ENCODE measurements at regions not wholly inside any gene's neighbourhood (a gene's known extent, or its start where the extent isn't known, plus 50 kb on each side); places are given as distances from the start of the nearest gene placed in this dataset.

GRCh38 chr4:180486342-180486741 lies 1756.9 kb upstream of the TENM3 start:
- Histone ChIP-seq H3K36me3 (ENCODE audit: insufficient read depth, low read length) (no peaks in the 10 kb centered on the region), H3K27ac (ENCODE audit: low read depth, low read length) (no peak overlapping the region), H3K4me3 (ENCODE audit: insufficient read depth, low read depth, low read length) (no peak overlapping the region), H2AFZ (ENCODE audit: low read depth, low read length) (no peak overlapping the region), H3K4me2 (ENCODE audit: low read length) (no peak overlapping the region), H3K9ac (ENCODE audit: low read length) (no peak overlapping the region), H3K27me3 (ENCODE audit: insufficient read depth, low read length) (no peaks in the 10 kb centered on the region), H3K4me1 (ENCODE audit: insufficient read depth, low read length) (no peaks in the 10 kb centered on the region), H3K79me2 (ENCODE audit: insufficient read depth, low read length) (no peaks in the 10 kb centered on the region), H4K20me1 (ENCODE audit: insufficient read depth, low read length) (no peaks in the 10 kb centered on the region), H3K9me3 (ENCODE audit: insufficient read depth, low read depth, low read length) (no peaks in the 10 kb centered on the region)
- peaks cover 4% of the 10 kb centered on the region for H3K4me1 Mint-ChIP-seq (ENCODE audit: low read depth, unreplicated experiment)
- H3K9me3 Mint-ChIP-seq (ENCODE audit: unreplicated experiment), result no peaks in the 10 kb centered on the region
- no peak for TF ChIP-seq EZH2 (IDR thresholded peaks at IDR 0.05; ENCODE audit: insufficient read depth, low read length)
- TF ChIP-seq, protein P1, sequence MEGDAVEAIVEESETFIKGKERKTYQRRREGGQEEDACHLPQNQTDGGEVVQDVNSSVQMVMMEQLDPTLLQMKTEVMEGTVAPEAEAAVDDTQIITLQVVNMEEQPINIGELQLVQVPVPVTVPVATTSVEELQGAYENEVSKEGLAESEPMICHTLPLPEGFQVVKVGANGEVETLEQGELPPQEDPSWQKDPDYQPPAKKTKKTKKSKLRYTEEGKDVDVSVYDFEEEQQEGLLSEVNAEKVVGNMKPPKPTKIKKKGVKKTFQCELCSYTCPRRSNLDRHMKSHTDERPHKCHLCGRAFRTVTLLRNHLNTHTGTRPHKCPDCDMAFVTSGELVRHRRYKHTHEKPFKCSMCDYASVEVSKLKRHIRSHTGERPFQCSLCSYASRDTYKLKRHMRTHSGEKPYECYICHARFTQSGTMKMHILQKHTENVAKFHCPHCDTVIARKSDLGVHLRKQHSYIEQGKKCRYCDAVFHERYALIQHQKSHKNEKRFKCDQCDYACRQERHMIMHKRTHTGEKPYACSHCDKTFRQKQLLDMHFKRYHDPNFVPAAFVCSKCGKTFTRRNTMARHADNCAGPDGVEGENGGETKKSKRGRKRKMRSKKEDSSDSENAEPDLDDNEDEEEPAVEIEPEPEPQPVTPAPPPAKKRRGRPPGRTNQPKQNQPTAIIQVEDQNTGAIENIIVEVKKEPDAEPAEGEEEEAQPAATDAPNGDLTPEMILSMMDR (IDR thresholded peaks at IDR 0.05; ENCODE audit: insufficient read depth, low read depth, low read length), result no peak
- no peak overlapping the region for H3K4me3 Mint-ChIP-seq (ENCODE audit: unreplicated experiment)
- H3K27me3 Mint-ChIP-seq (ENCODE audit: low read depth, unreplicated experiment), result no peaks in the 10 kb centered on the region
- no peak overlapping the region for H3K27ac Mint-ChIP-seq (ENCODE audit: unreplicated experiment)
- no peak for FAIRE-seq
- no peak for DNase-seq (ENCODE audit: low read depth)
- H3K36me3 Mint-ChIP-seq (ENCODE audit: low read depth, unreplicated experiment), result no peaks in the 10 kb centered on the region

DNA sequence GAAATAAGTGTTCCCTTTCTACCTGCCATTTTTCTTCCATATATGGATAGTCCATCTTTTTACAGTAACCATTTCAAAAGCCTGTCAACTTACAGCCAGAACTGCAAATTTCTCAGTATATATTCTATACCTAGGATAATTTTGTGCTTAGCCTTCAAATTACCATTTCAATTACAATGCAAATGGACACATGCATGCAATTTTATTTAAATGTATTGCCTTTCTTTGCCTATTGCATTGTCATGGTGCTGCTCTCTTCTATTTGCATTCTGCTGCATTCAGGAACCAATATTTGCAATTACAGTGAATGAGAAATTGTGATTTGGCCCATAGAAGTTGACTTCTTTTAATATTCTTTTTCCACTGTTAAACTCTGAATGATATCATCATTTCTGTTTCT lies 1753.4 kb upstream of the TENM3 start:
- H3K9me3 Mint-ChIP-seq (ENCODE audit: unreplicated experiment), result no peaks in the 10 kb centered on the region
- Histone ChIP-seq H3K9ac (ENCODE audit: low read length) (no peak overlapping the region), H4K20me1 (ENCODE audit: insufficient read depth, low read length) (no peaks in the 10 kb centered on the region), H3K79me2 (ENCODE audit: insufficient read depth, low read length) (no peaks in the 10 kb centered on the region), H3K27me3 (ENCODE audit: insufficient read depth, low read length) (no peaks in the 10 kb centered on the region), H2AFZ (ENCODE audit: low read depth, low read length) (no peak overlapping the region), H3K4me3 (ENCODE audit: insufficient read depth, low read depth, low read length) (no peak overlapping the region), H3K27ac (ENCODE audit: low read depth, low read length) (no peak overlapping the region), H3K36me3 (ENCODE audit: insufficient read depth, low read length) (no peaks in the 10 kb centered on the region), H3K4me2 (ENCODE audit: low read length) (no peak overlapping the region), H3K4me1 (ENCODE audit: insufficient read depth, low read length) (no peaks in the 10 kb centered on the region), H3K9me3 (ENCODE audit: insufficient read depth, low read depth, low read length) (no peaks in the 10 kb centered on the region)
- FAIRE-seq (no peak), DNase-seq (ENCODE audit: low read depth) (no peak)
- H3K27ac Mint-ChIP-seq (ENCODE audit: unreplicated experiment), result no peak overlapping the region
- H3K27me3 Mint-ChIP-seq (ENCODE audit: low read depth, unreplicated experiment), result no peaks in the 10 kb centered on the region
- H3K4me3 Mint-ChIP-seq (ENCODE audit: unreplicated experiment), result no peak overlapping the region
- peaks cover 5% of the 10 kb centered on the region for H3K4me1 Mint-ChIP-seq (ENCODE audit: low read depth, unreplicated experiment)
- H3K36me3 Mint-ChIP-seq (ENCODE audit: low read depth, unreplicated experiment), result no peaks in the 10 kb centered on the region
- no peak for TF ChIP-seq EZH2 (IDR thresholded peaks at IDR 0.05; ENCODE audit: insufficient read depth, low read length)
- TF ChIP-seq, protein P1 (IDR thresholded peaks at IDR 0.05; ENCODE audit: insufficient read depth, low read depth, low read length), result no peak

DNA sequence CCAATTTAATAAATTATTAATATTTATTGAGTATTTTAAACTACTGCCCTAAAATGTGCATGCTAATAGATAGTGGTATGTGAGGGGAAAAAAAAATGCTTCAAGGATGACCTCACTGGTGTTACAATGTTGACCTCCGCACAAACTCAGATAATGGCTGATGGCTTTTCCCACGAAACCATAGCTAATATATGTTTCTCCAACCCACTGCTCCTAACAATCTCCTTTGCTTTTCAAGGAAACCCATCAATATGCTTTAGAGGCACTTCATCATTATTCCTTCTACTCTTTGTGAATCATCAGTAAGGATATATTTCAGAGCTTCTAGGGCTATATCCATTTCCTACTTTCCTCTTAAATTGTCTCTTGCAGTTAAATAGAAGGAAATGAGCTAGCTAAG lies 1752.0 kb upstream of the TENM3 start:
- Histone ChIP-seq H3K36me3 (ENCODE audit: insufficient read depth, low read length) (no peaks in the 10 kb centered on the region), H3K4me2 (ENCODE audit: low read length) (no peak overlapping the region), H3K27me3 (ENCODE audit: insufficient read depth, low read length) (no peaks in the 10 kb centered on the region), H2AFZ (ENCODE audit: low read depth, low read length) (no peak overlapping the region), H3K79me2 (ENCODE audit: insufficient read depth, low read length) (no peaks in the 10 kb centered on the region), H3K9ac (ENCODE audit: low read length) (no peak overlapping the region), H4K20me1 (ENCODE audit: insufficient read depth, low read length) (no peaks in the 10 kb centered on the region), H3K9me3 (ENCODE audit: insufficient read depth, low read depth, low read length) (no peaks in the 10 kb centered on the region), H3K4me1 (ENCODE audit: insufficient read depth, low read length) (no peaks in the 10 kb centered on the region), H3K4me3 (ENCODE audit: insufficient read depth, low read depth, low read length) (no peak overlapping the region), H3K27ac (ENCODE audit: low read depth, low read length) (no peak overlapping the region)
- no peak overlapping the region for H3K4me3 Mint-ChIP-seq (ENCODE audit: unreplicated experiment)
- TF ChIP-seq, protein P1 (IDR thresholded peaks at IDR 0.05; ENCODE audit: insufficient read depth, low read depth, low read length), result no peak
- no peak for TF ChIP-seq EZH2 (IDR thresholded peaks at IDR 0.05; ENCODE audit: insufficient read depth, low read length)
- H3K4me1 Mint-ChIP-seq (ENCODE audit: low read depth, unreplicated experiment), result peaks cover 5% of the 10 kb centered on the region
- peak overlapping the region; percentile 83 for H3K27ac Mint-ChIP-seq (ENCODE audit: unreplicated experiment)
- H3K9me3 Mint-ChIP-seq (ENCODE audit: unreplicated experiment), result no peaks in the 10 kb centered on the region
- H3K27me3 Mint-ChIP-seq (ENCODE audit: low read depth, unreplicated experiment), result no peaks in the 10 kb centered on the region
- DNase-seq (ENCODE audit: low read depth) (no peak), FAIRE-seq (no peak)
- no peaks in the 10 kb centered on the region for H3K36me3 Mint-ChIP-seq (ENCODE audit: low read depth, unreplicated experiment)
